GM23338 (cell line): ENCODE measurements at regions not wholly inside any gene's neighbourhood (a gene's known extent, or its start where the extent isn't known, plus 50 kb on each side); places are given as distances from the start of the nearest gene placed in this dataset.

ENCODE experiments used
- CREB1 ChIP-seq: fragments of 250-450 bp; sonication (Bioruptor Pico); IDR thresholded peaks from 2 replicates; pipeline ENCODE4 v1.5.0; 2020; ENCODE audit warnings: low read depth, mild to moderate bottlenecking, moderate library complexity
- EZH2 ChIP-seq: fragments of 200-600 bp; sonication (generic); IDR thresholded peaks from one replicate; pipeline ENCODE4 v1.8.0; 2017; ENCODE audit warnings: antibody characterized with exemption, mild to moderate bottlenecking, low read depth; ENCODE audit not compliant: unreplicated experiment
- EZH2phosphoT487 ChIP-seq: fragments of 200-600 bp; sonication (generic); IDR thresholded peaks from one replicate; pipeline ENCODE4 v1.8.1; 2018; ENCODE audit warnings: antibody characterized with exemption; ENCODE audit not compliant: unreplicated experiment
- JUNB ChIP-seq: IDR thresholded peaks from one replicate; pipeline ENCODE4 v1.6.1; 2016; ENCODE audit warnings: antibody characterized with exemption; ENCODE audit not compliant: unreplicated experiment
- POLR2AphosphoS5 ChIP-seq: IDR thresholded peaks from 2 replicates; pipeline ENCODE4 v1.6.1; 2016; ENCODE audit warnings: antibody characterized with exemption, low read depth
- STAT1 ChIP-seq: IDR thresholded peaks from one replicate; pipeline ENCODE4 v1.6.1; 2016; ENCODE audit warnings: antibody characterized with exemption; ENCODE audit not compliant: unreplicated experiment
- ZNF114 ChIP-seq: fragments of 250-450 bp; sonication (Bioruptor Pico); IDR thresholded peaks from 2 replicates; pipeline ENCODE4 v1.5.0; 2020; ENCODE audit warnings: mild to moderate bottlenecking, moderate library complexity
- TF ChIP-seq, protein P1 (sequence below), 2 experiments: fragments of 200-600 bp in 1 of 2; sonication (generic) in 1 of 2; conservative IDR thresholded peaks; 2 replicates each; pipeline versions ENCODE4 v1.5.1 to v1.6.1; 2016 to 2017; ENCODE audit warnings: antibody characterized with exemption in 2 of 2, low read depth in 2 of 2, mild to moderate bottlenecking in 2 of 2, moderate library complexity in 1 of 2

DNA sequence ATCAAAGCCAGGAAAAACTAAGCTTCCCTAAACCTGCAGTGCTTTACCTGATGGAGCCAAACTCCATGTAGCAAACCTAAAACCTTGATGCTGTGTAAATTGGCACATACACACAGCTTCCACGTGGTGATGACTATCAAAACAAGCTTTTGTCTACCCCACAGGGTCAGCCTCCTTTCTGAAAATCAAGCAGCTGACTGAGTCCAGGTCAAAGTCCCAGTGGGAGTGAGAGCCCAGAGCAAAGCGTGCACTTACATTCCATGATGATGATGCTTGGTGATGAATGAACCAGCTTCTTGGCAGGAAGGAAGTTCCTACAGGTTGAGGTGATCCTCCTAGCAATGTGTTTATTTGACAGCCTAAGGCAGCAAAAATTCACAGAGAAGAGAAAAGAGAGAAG, 630.0 kb upstream of the TBX3 start:
- TF ChIP-seq, protein P1, sequence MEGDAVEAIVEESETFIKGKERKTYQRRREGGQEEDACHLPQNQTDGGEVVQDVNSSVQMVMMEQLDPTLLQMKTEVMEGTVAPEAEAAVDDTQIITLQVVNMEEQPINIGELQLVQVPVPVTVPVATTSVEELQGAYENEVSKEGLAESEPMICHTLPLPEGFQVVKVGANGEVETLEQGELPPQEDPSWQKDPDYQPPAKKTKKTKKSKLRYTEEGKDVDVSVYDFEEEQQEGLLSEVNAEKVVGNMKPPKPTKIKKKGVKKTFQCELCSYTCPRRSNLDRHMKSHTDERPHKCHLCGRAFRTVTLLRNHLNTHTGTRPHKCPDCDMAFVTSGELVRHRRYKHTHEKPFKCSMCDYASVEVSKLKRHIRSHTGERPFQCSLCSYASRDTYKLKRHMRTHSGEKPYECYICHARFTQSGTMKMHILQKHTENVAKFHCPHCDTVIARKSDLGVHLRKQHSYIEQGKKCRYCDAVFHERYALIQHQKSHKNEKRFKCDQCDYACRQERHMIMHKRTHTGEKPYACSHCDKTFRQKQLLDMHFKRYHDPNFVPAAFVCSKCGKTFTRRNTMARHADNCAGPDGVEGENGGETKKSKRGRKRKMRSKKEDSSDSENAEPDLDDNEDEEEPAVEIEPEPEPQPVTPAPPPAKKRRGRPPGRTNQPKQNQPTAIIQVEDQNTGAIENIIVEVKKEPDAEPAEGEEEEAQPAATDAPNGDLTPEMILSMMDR (conservative IDR thresholded peaks at IDR 0.05; ENCODE audit: low read depth in 2 of 2), result no peak
- TF ChIP-seq EZH2phosphoT487 (no peak), JUNB (no peak), EZH2 (no peak), POLR2AphosphoS5 (no peak), ZNF114 (CRISPR knock-in tag) (no peak), CREB1 (no peak), STAT1 (no peak)
